ENCODE measurements at regions not wholly inside any gene's neighbourhood (a gene's known extent, or its start where the extent isn't known, plus 50 kb on each side); places are given as distances from the start of the nearest gene placed in this dataset.

DNA sequence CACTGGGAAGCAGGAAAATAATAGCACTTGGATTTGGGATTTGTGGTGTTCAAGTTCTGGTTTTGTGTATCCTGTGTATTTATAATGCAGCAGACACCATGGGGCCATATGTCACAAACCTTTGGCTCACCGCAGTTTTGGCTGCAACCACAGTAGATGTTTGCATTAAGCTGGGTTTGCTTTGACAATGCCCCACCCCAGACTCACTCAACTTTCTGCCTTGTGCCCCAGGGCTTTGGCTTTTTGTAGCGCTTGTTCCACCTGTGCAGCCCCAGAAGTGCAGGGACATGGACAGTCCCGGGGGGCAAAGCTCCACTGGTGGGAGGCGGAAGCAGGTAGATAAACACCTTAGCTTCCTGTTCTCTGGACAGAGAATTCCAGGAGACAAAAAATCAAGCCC lies 446.9 kb downstream of the MED13L start:
- no peaks in the 10 kb centered on the region for H3K79me2 ChIP-seq (ENCODE audit: insufficient read depth, low read length)
- no peak overlapping the region for H3K4me2 ChIP-seq (ENCODE audit: low read length)
- TF ChIP-seq, protein P1, sequence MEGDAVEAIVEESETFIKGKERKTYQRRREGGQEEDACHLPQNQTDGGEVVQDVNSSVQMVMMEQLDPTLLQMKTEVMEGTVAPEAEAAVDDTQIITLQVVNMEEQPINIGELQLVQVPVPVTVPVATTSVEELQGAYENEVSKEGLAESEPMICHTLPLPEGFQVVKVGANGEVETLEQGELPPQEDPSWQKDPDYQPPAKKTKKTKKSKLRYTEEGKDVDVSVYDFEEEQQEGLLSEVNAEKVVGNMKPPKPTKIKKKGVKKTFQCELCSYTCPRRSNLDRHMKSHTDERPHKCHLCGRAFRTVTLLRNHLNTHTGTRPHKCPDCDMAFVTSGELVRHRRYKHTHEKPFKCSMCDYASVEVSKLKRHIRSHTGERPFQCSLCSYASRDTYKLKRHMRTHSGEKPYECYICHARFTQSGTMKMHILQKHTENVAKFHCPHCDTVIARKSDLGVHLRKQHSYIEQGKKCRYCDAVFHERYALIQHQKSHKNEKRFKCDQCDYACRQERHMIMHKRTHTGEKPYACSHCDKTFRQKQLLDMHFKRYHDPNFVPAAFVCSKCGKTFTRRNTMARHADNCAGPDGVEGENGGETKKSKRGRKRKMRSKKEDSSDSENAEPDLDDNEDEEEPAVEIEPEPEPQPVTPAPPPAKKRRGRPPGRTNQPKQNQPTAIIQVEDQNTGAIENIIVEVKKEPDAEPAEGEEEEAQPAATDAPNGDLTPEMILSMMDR (IDR thresholded peaks at IDR 0.05; ENCODE audit: low read length): no peak
- no peak for TF ChIP-seq EZH2 (IDR thresholded peaks at IDR 0.05; ENCODE audit: borderline replicate concordance, low read length)
- no peaks in the 10 kb centered on the region for H3K36me3 ChIP-seq (ENCODE audit: insufficient read depth, low read length)
- H3K9me3 ChIP-seq (ENCODE audit: low read length): no peaks in the 10 kb centered on the region
- no peaks in the 10 kb centered on the region for H3K4me1 ChIP-seq (ENCODE audit: insufficient read depth, low read length, severe bottlenecking)
- no peak overlapping the region for H3K4me3 ChIP-seq (ENCODE audit: low read depth, low read length, poor library complexity, severe bottlenecking)
- no peak overlapping the region for H3K9ac ChIP-seq (ENCODE audit: low read length)
- H2AFZ ChIP-seq (ENCODE audit: low read length): no peak overlapping the region
- H3K27ac ChIP-seq (ENCODE audit: low read depth, low read length, poor library complexity, severe bottlenecking): no peak overlapping the region
- H3F3A ChIP-seq (ENCODE audit: insufficient read depth, low read length): no peaks in the 10 kb centered on the region
- no peaks in the 10 kb centered on the region for H4K20me1 ChIP-seq (ENCODE audit: insufficient read depth, low read length)
- no peaks in the 10 kb centered on the region for H3K9me2 ChIP-seq (ENCODE audit: low read depth, low read length)
- no peaks in the 10 kb centered on the region for H3K27me3 ChIP-seq (ENCODE audit: insufficient read depth, low read length)

GRCh38 chr12:115830070-115830469 lies 447.4 kb downstream of the MED13L start:
- Histone ChIP-seq H3K9ac (ENCODE audit: low read length) (no peak overlapping the region), H3K4me3 (ENCODE audit: low read depth, low read length, poor library complexity, severe bottlenecking) (no peak overlapping the region), H3K9me3 (ENCODE audit: low read length) (no peaks in the 10 kb centered on the region), H3K79me2 (ENCODE audit: insufficient read depth, low read length) (no peaks in the 10 kb centered on the region), H3K27ac (ENCODE audit: low read depth, low read length, poor library complexity, severe bottlenecking) (no peak overlapping the region), H4K20me1 (ENCODE audit: insufficient read depth, low read length) (no peaks in the 10 kb centered on the region), H3K4me1 (ENCODE audit: insufficient read depth, low read length, severe bottlenecking) (no peaks in the 10 kb centered on the region), H3K36me3 (ENCODE audit: insufficient read depth, low read length) (no peaks in the 10 kb centered on the region), H3K27me3 (ENCODE audit: insufficient read depth, low read length) (no peaks in the 10 kb centered on the region), H3F3A (ENCODE audit: insufficient read depth, low read length) (no peaks in the 10 kb centered on the region), H3K4me2 (ENCODE audit: low read length) (no peak overlapping the region), H3K9me2 (ENCODE audit: low read depth, low read length) (no peaks in the 10 kb centered on the region), H2AFZ (ENCODE audit: low read length) (no peak overlapping the region)
- TF ChIP-seq, protein P1 (IDR thresholded peaks at IDR 0.05; ENCODE audit: low read length): no peak
- TF ChIP-seq EZH2 (IDR thresholded peaks at IDR 0.05; ENCODE audit: borderline replicate concordance, low read length): no peak

- Histone ChIP-seq H3K27ac (ENCODE audit: low read depth, low read length, poor library complexity, severe bottlenecking) (no peak overlapping the region), H3F3A (ENCODE audit: insufficient read depth, low read length) (no peaks in the 10 kb centered on the region), H3K4me2 (ENCODE audit: low read length) (no peak overlapping the region), H3K9me2 (ENCODE audit: low read depth, low read length) (no peaks in the 10 kb centered on the region), H3K9me3 (ENCODE audit: low read length) (no peaks in the 10 kb centered on the region), H3K4me1 (ENCODE audit: insufficient read depth, low read length, severe bottlenecking) (no peaks in the 10 kb centered on the region), H3K36me3 (ENCODE audit: insufficient read depth, low read length) (no peaks in the 10 kb centered on the region), H3K79me2 (ENCODE audit: insufficient read depth, low read length) (no peaks in the 10 kb centered on the region), H3K27me3 (ENCODE audit: insufficient read depth, low read length) (no peaks in the 10 kb centered on the region), H3K9ac (ENCODE audit: low read length) (no peak overlapping the region), H4K20me1 (ENCODE audit: insufficient read depth, low read length) (no peaks in the 10 kb centered on the region), H3K4me3 (ENCODE audit: low read depth, low read length, poor library complexity, severe bottlenecking) (no peak overlapping the region), H2AFZ (ENCODE audit: low read length) (no peak overlapping the region)
- TF ChIP-seq, protein P1 (IDR thresholded peaks at IDR 0.05; ENCODE audit: low read length): no peak
- TF ChIP-seq EZH2 (IDR thresholded peaks at IDR 0.05; ENCODE audit: borderline replicate concordance, low read length): no peak
These were observed 449.3 kb downstream of the MED13L start for GRCh38 chr12:115828168-115828567.

Measured in OCI-LY1 (cell line).